Duodenal mucosa (tissue), 2 donors: ENCODE measurements at regions not wholly inside any gene's neighbourhood (a gene's known extent, or its start where the extent isn't known, plus 50 kb on each side); places are given as distances from the start of the nearest gene placed in this dataset.

Experiments
- H3K27ac ChIP-seq: one replicate; pipeline ENCODE4 v1.7.0; 2013; ENCODE audit warnings: low read depth, low read length
- H3K27me3 ChIP-seq, 2 donors: one replicate each; pipeline ENCODE4 v1.7.0; 2013; ENCODE audit warnings: low read length in 2 of 2, control low read depth in 1 of 2; ENCODE audit not compliant: insufficient read depth in 2 of 2, control insufficient read depth in 1 of 2
- H3K36me3 ChIP-seq, 2 donors: one replicate each; pipeline ENCODE4 v1.7.0; 2013; ENCODE audit warnings: low read length in 2 of 2, control low read depth in 1 of 2; ENCODE audit not compliant: insufficient read depth in 2 of 2, control insufficient read depth in 1 of 2
- H3K4me1 ChIP-seq, 2 donors: one replicate each; pipeline ENCODE4 v1.7.0; 2013; ENCODE audit warnings: low read length in 2 of 2, control low read depth in 1 of 2; ENCODE audit not compliant: insufficient read depth in 2 of 2, control insufficient read depth in 1 of 2
- H3K4me3 ChIP-seq, 2 donors: one replicate each; pipeline ENCODE4 v1.7.0; 2013; ENCODE audit warnings: low read length in 2 of 2, low read depth in 1 of 2
- H3K9ac ChIP-seq, 2 donors: one replicate each; pipeline ENCODE4 v1.7.0; 2013; ENCODE audit warnings: low read length in 2 of 2, low read depth in 1 of 2
- H3K9me3 ChIP-seq, 2 donors: one replicate each; pipeline ENCODE4 v1.7.0; 2013; ENCODE audit warnings: low read length in 2 of 2, control low read depth in 1 of 2; ENCODE audit not compliant: control insufficient read depth in 1 of 2

DNA sequence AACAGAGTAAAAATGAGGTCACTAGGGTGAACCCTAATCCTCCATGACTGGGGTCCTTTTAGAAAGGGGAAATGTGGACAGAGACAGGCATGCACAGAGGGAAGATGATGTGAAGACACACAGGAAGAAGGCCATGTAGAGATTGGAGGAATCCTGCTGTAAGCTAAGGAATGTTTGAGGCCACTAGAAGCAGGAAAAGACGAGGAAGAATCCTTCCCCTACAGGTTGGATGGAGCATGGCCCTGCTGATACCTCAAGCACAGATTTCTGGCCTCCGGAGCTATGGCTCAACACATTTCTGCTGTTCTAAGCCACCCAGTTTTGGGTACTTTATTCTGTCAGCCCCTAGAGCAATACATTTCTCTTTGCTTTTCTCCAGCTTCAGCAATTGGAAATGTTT lies 486.9 kb downstream of the MIAT start:
- Histone ChIP-seq H3K9ac (no peak overlapping the region), H3K4me3 (no peak overlapping the region), H3K4me1 (no peaks in the 10 kb centered on the region), H3K9me3 (no peaks in the 10 kb centered on the region), H3K36me3 (no peaks in the 10 kb centered on the region), H3K27me3 (peaks cover 2 to 3% of the 10 kb centered on the region in 2 donors), H3K27ac (no peak overlapping the region)

GRCh38 chr22:27146866-27147633 lies 489.7 kb downstream of the MIAT start:
- H3K9ac ChIP-seq: no peak overlapping the region
- H3K4me3 ChIP-seq: no peak overlapping the region
- peaks cover 0 to 3% of the 10 kb centered on the region in 2 donors for H3K27me3 ChIP-seq
- H3K27ac ChIP-seq: no peak overlapping the region
- H3K4me1 ChIP-seq: peaks cover 0 to 6% of the 10 kb centered on the region in 2 donors
- no peaks in the 10 kb centered on the region for H3K36me3 ChIP-seq
- no peaks in the 10 kb centered on the region for H3K9me3 ChIP-seq

DNA sequence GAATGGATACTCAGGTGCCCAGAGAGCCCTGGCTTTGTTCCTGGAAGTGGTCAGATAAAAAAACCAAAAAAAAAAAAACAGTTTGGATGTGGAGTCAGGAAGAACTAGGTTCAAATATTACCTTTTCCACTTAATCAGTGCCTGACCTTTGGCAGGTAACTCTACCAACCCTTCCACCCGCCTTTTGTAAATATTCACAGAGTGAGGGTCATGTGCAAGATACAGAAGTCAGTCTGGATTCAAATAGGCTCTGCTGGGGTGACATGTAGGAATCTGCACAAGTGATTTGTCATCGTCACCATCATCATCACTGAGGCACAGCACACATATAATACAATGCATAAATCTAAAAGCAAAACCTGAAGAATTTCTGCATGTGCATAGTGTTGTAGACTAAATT lies 490.7 kb downstream of the MIAT start:
- Histone ChIP-seq H3K4me3 (no peak overlapping the region), H3K27me3 (no peaks in the 10 kb centered on the region), H3K9me3 (no peaks in the 10 kb centered on the region), H3K36me3 (no peaks in the 10 kb centered on the region), H3K27ac (no peak overlapping the region), H3K9ac (no peak overlapping the region), H3K4me1 (peaks cover 0 to 6% of the 10 kb centered on the region in 2 donors)

GRCh38 chr22:27148886-27149470 lies 491.6 kb downstream of the MIAT start:
- no peaks in the 10 kb centered on the region for H3K36me3 ChIP-seq
- H3K27me3 ChIP-seq: peaks cover 0 to 3% of the 10 kb centered on the region in 2 donors
- no peak overlapping the region for H3K27ac ChIP-seq
- peaks cover 0 to 6% of the 10 kb centered on the region in 2 donors for H3K4me1 ChIP-seq
- no peak overlapping the region for H3K9ac ChIP-seq
- no peak overlapping the region for H3K4me3 ChIP-seq
- H3K9me3 ChIP-seq: no peaks in the 10 kb centered on the region

DNA sequence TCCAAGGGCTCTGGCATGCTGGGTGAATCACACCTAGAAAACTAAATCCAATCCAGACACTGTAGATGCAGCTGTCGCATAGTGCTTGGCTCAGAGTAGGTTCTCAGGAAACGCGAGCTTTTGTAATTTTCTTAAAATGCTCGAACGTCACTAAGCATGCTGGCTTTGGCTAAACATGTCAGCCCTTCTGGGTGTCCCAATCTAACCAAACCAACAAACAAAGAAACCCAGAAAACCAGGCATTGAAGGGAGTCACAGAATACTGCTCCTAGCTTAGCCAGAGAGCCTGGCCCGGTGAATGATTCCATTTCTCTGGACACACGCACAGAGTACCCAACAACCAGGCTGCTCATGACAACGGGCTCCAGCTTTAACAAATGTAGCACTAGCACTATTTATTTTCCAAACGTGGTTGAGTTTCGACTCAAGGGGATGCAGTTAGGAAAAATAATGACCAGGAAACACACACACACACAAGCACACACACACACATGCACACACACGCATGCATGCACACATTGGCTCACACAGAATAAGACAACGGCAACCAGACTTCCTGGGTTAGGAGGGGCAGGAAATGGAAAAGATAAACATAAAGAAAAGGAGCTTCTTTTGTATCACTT lies 492.6 kb downstream of the MIAT start:
- H3K9ac ChIP-seq: no peak overlapping the region
- no peak overlapping the region for H3K27ac ChIP-seq
- H3K4me1 ChIP-seq: peaks cover 0 to 6% of the 10 kb centered on the region in 2 donors
- peaks cover 0 to 3% of the 10 kb centered on the region in 2 donors for H3K27me3 ChIP-seq
- H3K4me3 ChIP-seq: no peak overlapping the region
- no peaks in the 10 kb centered on the region for H3K9me3 ChIP-seq
- H3K36me3 ChIP-seq: no peaks in the 10 kb centered on the region

GRCh38 chr22:27150544-27150941 lies 493.2 kb downstream of the MIAT start:
- H3K36me3 ChIP-seq: no peaks in the 10 kb centered on the region
- H3K4me3 ChIP-seq: no peak overlapping the region
- peaks cover 0 to 3% of the 10 kb centered on the region in 2 donors for H3K27me3 ChIP-seq
- peaks cover 0 to 6% of the 10 kb centered on the region in 2 donors for H3K4me1 ChIP-seq
- no peak overlapping the region for H3K27ac ChIP-seq
- H3K9ac ChIP-seq: no peak overlapping the region
- no peaks in the 10 kb centered on the region for H3K9me3 ChIP-seq

DNA sequence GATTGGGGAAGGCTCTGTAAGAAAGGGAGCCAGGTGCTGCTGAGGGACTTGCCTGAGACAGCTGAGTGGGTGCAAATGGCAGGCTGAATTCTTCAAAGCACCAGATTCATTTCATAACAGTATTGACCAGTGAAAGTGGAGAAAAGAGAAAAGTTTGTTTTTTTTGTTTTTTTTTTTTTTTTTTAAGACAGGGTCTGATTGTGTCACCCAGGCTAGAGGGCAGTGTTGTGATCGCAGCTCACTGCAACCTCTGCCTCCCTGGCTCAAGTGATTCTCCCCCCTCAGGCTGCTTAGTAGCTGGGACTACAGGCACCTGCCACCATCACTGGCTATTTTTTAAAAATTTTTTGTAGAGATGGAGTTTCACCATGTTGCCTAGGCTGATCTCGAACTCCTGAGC lies 494.0 kb downstream of the MIAT start:
- Histone ChIP-seq H3K27me3 (peaks cover 0 to 3% of the 10 kb centered on the region in 2 donors), H3K9ac (no peak overlapping the region), H3K4me1 (peaks cover 0 to 6% of the 10 kb centered on the region in 2 donors), H3K36me3 (no peaks in the 10 kb centered on the region), H3K4me3 (no peak overlapping the region), H3K27ac (no peak overlapping the region), H3K9me3 (no peaks in the 10 kb centered on the region)

- H3K9me3 ChIP-seq: no peaks in the 10 kb centered on the region
- H3K27ac ChIP-seq: no peak overlapping the region
- no peak overlapping the region for H3K4me3 ChIP-seq
- H3K36me3 ChIP-seq: no peaks in the 10 kb centered on the region
- peaks cover 0 to 3% of the 10 kb centered on the region in 2 donors for H3K27me3 ChIP-seq
- H3K9ac ChIP-seq: no peak overlapping the region
- H3K4me1 ChIP-seq: peaks cover 0 to 6% of the 10 kb centered on the region in 2 donors
Measured at GRCh38 chr22:27152033-27152432, 494.6 kb downstream of the MIAT start.

- Histone ChIP-seq H3K9me3 (no peaks in the 10 kb centered on the region), H3K27ac (no peak overlapping the region), H3K36me3 (no peaks in the 10 kb centered on the region), H3K9ac (no peak overlapping the region), H3K4me1 (peaks cover 0 to 6% of the 10 kb centered on the region in 2 donors), H3K4me3 (no peak overlapping the region), H3K27me3 (peaks cover 0 to 3% of the 10 kb centered on the region in 2 donors)
Measured at GRCh38 chr22:27152883-27153282, 495.5 kb downstream of the MIAT start.

GRCh38 chr22:27153386-27153785 lies 496.0 kb downstream of the MIAT start:
- Histone ChIP-seq H3K9me3 (no peaks in the 10 kb centered on the region), H3K4me1 (peaks cover 0 to 6% of the 10 kb centered on the region in 2 donors), H3K4me3 (no peak overlapping the region), H3K36me3 (no peaks in the 10 kb centered on the region), H3K27me3 (peaks cover 0 to 3% of the 10 kb centered on the region in 2 donors), H3K27ac (no peak overlapping the region), H3K9ac (no peak overlapping the region)
